ENCODE measurements at regions not wholly inside any gene's neighbourhood (a gene's known extent, or its start where the extent isn't known, plus 50 kb on each side); places are given as distances from the start of the nearest gene placed in this dataset.
"Not testable (repeated sequence)": the region's sequence is repeated elsewhere in the genome, so short reads cannot be mapped to it uniquely, and the experiment has no call there.

GRCh38 chrX:113473418-113473817, 632.8 kb upstream of the AMOT start:
- no peak for DNase-seq (ENCODE audit: low read depth, low spot score)

GRCh38 chrX:113473015-113473414, 632.4 kb upstream of the AMOT start:
- not testable (repeated sequence) for H3K9ac ChIP-seq (ENCODE audit: insufficient read length, low read depth); DNase-seq (ENCODE audit: low read depth, low spot score); H3K9me3 ChIP-seq (ENCODE audit: insufficient read depth, low read length); H3K36me3 ChIP-seq (ENCODE audit: insufficient read depth, insufficient read length, low read length); H3K4me3 ChIP-seq (ENCODE audit: insufficient read length, low read depth); H3K4me1 ChIP-seq (ENCODE audit: insufficient read depth, insufficient read length); H3K27me3 ChIP-seq (ENCODE audit: insufficient read depth, insufficient read length)

More at GRCh38 chrX:113473418-113473817, 632.8 kb upstream of the AMOT start:
- no peaks in the 10 kb centered on the region for H3K4me1 ChIP-seq (ENCODE audit: insufficient read depth, insufficient read length)
- no peak overlapping the region for H3K4me3 ChIP-seq (ENCODE audit: insufficient read length, low read depth)
- TF ChIP-seq SUZ12 (IDR thresholded peaks at IDR 0.05; ENCODE audit: extremely low read depth, insufficient read depth, insufficient read length) (no peak), YY1 (IDR thresholded peaks at IDR 0.05; ENCODE audit: insufficient read depth, insufficient read length) (no peak), ZNF274 (IDR thresholded peaks at IDR 0.05; ENCODE audit: low read depth, low read length) (no peak)
- H3K9ac ChIP-seq (ENCODE audit: insufficient read length, low read depth) = no peak overlapping the region
- no peaks in the 10 kb centered on the region for H3K9me3 ChIP-seq (ENCODE audit: insufficient read depth, low read length)
- H3K27me3 ChIP-seq (ENCODE audit: insufficient read depth, insufficient read length) = no peaks in the 10 kb centered on the region
- H3K36me3 ChIP-seq (ENCODE audit: insufficient read depth, insufficient read length, low read length) = no peaks in the 10 kb centered on the region

- no peaks in the 10 kb centered on the region for H3K27me3 ChIP-seq (ENCODE audit: insufficient read depth, insufficient read length)
- no peak overlapping the region for H3K4me3 ChIP-seq (ENCODE audit: insufficient read length, low read depth)
- no peak for DNase-seq (ENCODE audit: low read depth, low spot score)
These were observed 629.5 kb upstream of the AMOT start for GRCh38 chrX:113470166-113470565.

DNA sequence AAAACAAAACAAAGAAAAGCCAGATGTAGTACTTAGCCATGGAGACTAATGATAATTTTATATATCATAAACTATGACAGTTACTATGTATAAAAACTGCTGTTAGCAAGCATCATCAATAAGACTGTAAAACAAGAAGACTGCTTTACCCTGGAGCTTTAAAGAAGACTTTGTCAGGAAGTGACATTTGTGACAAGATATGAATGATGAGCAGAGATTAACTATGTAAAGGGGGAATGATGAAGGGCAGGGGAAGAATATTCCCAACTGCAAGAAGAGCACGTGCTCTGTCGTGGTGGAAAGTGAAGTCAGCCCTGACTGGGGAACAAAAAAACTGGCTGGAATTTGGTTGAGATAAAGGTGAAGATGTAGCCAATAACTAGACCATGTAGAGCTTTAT, 617.1 kb upstream of the AMOT start:
- TF ChIP-seq ZNF274 (IDR thresholded peaks at IDR 0.05; ENCODE audit: low read depth, low read length) = no peak
- no peak for TF ChIP-seq SUZ12 (IDR thresholded peaks at IDR 0.05; ENCODE audit: extremely low read depth, insufficient read depth, insufficient read length)
- no peak for TF ChIP-seq YY1 (IDR thresholded peaks at IDR 0.05; ENCODE audit: insufficient read depth, insufficient read length)
- Histone ChIP-seq H3K36me3 (ENCODE audit: insufficient read depth, insufficient read length, low read length) (no peaks in the 10 kb centered on the region), H3K27me3 (ENCODE audit: insufficient read depth, insufficient read length) (no peaks in the 10 kb centered on the region), H3K4me1 (ENCODE audit: insufficient read depth, insufficient read length) (no peaks in the 10 kb centered on the region), H3K4me3 (ENCODE audit: insufficient read length, low read depth) (no peak overlapping the region), H3K9me3 (ENCODE audit: insufficient read depth, low read length) (no peaks in the 10 kb centered on the region), H3K9ac (ENCODE audit: insufficient read length, low read depth) (no peak overlapping the region)
- DNase-seq (ENCODE audit: low read depth, low spot score) = no peak

More at GRCh38 chrX:113470166-113470565, 629.5 kb upstream of the AMOT start:
- Histone ChIP-seq H3K9ac (ENCODE audit: insufficient read length, low read depth) (no peak overlapping the region), H3K4me1 (ENCODE audit: insufficient read depth, insufficient read length) (no peaks in the 10 kb centered on the region), H3K36me3 (ENCODE audit: insufficient read depth, insufficient read length, low read length) (no peaks in the 10 kb centered on the region), H3K9me3 (ENCODE audit: insufficient read depth, low read length) (no peaks in the 10 kb centered on the region)
- no peak for TF ChIP-seq ZNF274 (IDR thresholded peaks at IDR 0.05; ENCODE audit: low read depth, low read length)
- no peak for TF ChIP-seq YY1 (IDR thresholded peaks at IDR 0.05; ENCODE audit: insufficient read depth, insufficient read length)
- no peak for TF ChIP-seq SUZ12 (IDR thresholded peaks at IDR 0.05; ENCODE audit: extremely low read depth, insufficient read depth, insufficient read length)

- no peaks in the 10 kb centered on the region for H3K36me3 ChIP-seq (ENCODE audit: insufficient read depth, insufficient read length, low read length)
- no peak overlapping the region for H3K4me3 ChIP-seq (ENCODE audit: insufficient read length, low read depth)
- H3K27me3 ChIP-seq (ENCODE audit: insufficient read depth, insufficient read length) = no peaks in the 10 kb centered on the region
- H3K4me1 ChIP-seq (ENCODE audit: insufficient read depth, insufficient read length) = no peaks in the 10 kb centered on the region
- TF ChIP-seq SUZ12 (IDR thresholded peaks at IDR 0.05; ENCODE audit: extremely low read depth, insufficient read depth, insufficient read length) = no peak
- TF ChIP-seq ZNF274 (IDR thresholded peaks at IDR 0.05; ENCODE audit: low read depth, low read length) = no peak
- TF ChIP-seq YY1 (IDR thresholded peaks at IDR 0.05; ENCODE audit: insufficient read depth, insufficient read length) = no peak
- DNase-seq (ENCODE audit: low read depth, low spot score) = no peak
- H3K9me3 ChIP-seq (ENCODE audit: insufficient read depth, low read length) = no peaks in the 10 kb centered on the region
- H3K9ac ChIP-seq (ENCODE audit: insufficient read length, low read depth) = no peak overlapping the region
These were observed 615.0 kb upstream of the AMOT start for GRCh38 chrX:113455582-113455981.

GRCh38 chrX:113429011-113429410, 588.4 kb upstream of the AMOT start:
- H3K27me3 ChIP-seq (ENCODE audit: insufficient read depth, insufficient read length) = no peaks in the 10 kb centered on the region
- H3K9me3 ChIP-seq (ENCODE audit: insufficient read depth, low read length) = no peaks in the 10 kb centered on the region
- H3K4me1 ChIP-seq (ENCODE audit: insufficient read depth, insufficient read length) = no peaks in the 10 kb centered on the region
- H3K9ac ChIP-seq (ENCODE audit: insufficient read length, low read depth) = no peak overlapping the region
- H3K36me3 ChIP-seq (ENCODE audit: insufficient read depth, insufficient read length, low read length) = no peaks in the 10 kb centered on the region
- no peak for DNase-seq (ENCODE audit: low read depth, low spot score)
- TF ChIP-seq SUZ12 (IDR thresholded peaks at IDR 0.05; ENCODE audit: extremely low read depth, insufficient read depth, insufficient read length) = no peak
- no peak for TF ChIP-seq ZNF274 (IDR thresholded peaks at IDR 0.05; ENCODE audit: low read depth, low read length)
- no peak for TF ChIP-seq YY1 (IDR thresholded peaks at IDR 0.05; ENCODE audit: insufficient read depth, insufficient read length)
- no peak overlapping the region for H3K4me3 ChIP-seq (ENCODE audit: insufficient read length, low read depth)

DNA sequence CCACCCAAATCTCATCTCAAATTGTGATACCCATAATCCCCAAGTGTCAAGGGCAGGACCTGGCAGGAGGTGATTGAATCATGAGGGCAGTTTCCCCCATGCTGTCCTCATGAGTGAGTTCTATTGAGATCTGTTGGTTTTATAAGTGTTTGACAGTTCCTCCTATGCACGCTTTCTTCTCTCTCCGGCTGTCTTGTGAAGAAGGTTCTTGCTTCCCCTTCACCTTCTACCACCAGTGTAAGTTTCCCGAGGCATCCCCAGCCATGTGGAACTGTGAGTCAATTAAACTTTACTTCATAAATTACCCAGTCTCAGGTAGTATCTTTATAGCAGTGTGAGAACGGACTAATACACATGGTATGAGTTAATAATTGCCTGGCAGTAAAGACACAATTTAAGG, 581.7 kb upstream of the AMOT start:
- H3K4me3 ChIP-seq (ENCODE audit: insufficient read length, low read depth) = no peak overlapping the region
- no peak overlapping the region for H3K9ac ChIP-seq (ENCODE audit: insufficient read length, low read depth)
- no peak for DNase-seq (ENCODE audit: low read depth, low spot score)

DNA sequence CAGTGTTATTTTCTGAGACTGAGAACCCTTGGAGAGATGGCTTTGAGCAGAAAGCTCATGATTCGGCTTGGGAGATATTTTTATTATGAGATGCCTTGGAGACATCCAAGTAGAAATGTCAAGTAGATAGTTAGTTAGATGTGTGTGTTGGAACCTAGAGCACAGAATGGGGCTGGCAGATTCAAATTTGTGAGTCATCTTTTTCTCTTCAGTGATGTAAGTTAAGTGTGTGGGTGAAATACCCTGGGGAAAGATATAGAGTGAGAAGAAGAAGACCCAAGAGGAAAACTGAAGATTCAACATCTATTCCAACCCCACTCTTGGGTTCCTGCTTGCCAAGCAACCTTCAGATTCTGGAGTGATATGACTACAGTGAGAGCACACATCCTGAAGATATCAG, 580.8 kb upstream of the AMOT start:
- no peaks in the 10 kb centered on the region for H3K27me3 ChIP-seq (ENCODE audit: insufficient read depth, insufficient read length)
- H3K9me3 ChIP-seq (ENCODE audit: insufficient read depth, low read length) = no peaks in the 10 kb centered on the region
- no peak overlapping the region for H3K4me3 ChIP-seq (ENCODE audit: insufficient read length, low read depth)
- no peaks in the 10 kb centered on the region for H3K4me1 ChIP-seq (ENCODE audit: insufficient read depth, insufficient read length)
- H3K36me3 ChIP-seq (ENCODE audit: insufficient read depth, insufficient read length, low read length) = no peaks in the 10 kb centered on the region
- DNase-seq (ENCODE audit: low read depth, low spot score) = no peak
- TF ChIP-seq ZNF274 (IDR thresholded peaks at IDR 0.05; ENCODE audit: low read depth, low read length) (no peak), SUZ12 (IDR thresholded peaks at IDR 0.05; ENCODE audit: extremely low read depth, insufficient read depth, insufficient read length) (no peak), YY1 (IDR thresholded peaks at IDR 0.05; ENCODE audit: insufficient read depth, insufficient read length) (no peak)
- H3K9ac ChIP-seq (ENCODE audit: insufficient read length, low read depth) = no peak overlapping the region

More for the DNA sequence above, 581.7 kb upstream of the AMOT start:
- H3K9me3 ChIP-seq (ENCODE audit: insufficient read depth, low read length) = no peaks in the 10 kb centered on the region
- no peak for TF ChIP-seq ZNF274 (IDR thresholded peaks at IDR 0.05; ENCODE audit: low read depth, low read length)
- no peak for TF ChIP-seq SUZ12 (IDR thresholded peaks at IDR 0.05; ENCODE audit: extremely low read depth, insufficient read depth, insufficient read length)
- no peaks in the 10 kb centered on the region for H3K36me3 ChIP-seq (ENCODE audit: insufficient read depth, insufficient read length, low read length)
- H3K27me3 ChIP-seq (ENCODE audit: insufficient read depth, insufficient read length) = no peaks in the 10 kb centered on the region
- H3K4me1 ChIP-seq (ENCODE audit: insufficient read depth, insufficient read length) = no peaks in the 10 kb centered on the region
